GM23338 (cell line): ENCODE measurements at regions not wholly inside any gene's neighbourhood (a gene's known extent, or its start where the extent isn't known, plus 50 kb on each side); places are given as distances from the start of the nearest gene placed in this dataset.

Experiments
- ATAC-seq: fragments of 200-7000 bp; cut with Tn5 transposase; 3 replicates; pipeline ENCODE4 v1.9.1; 2020
- DNase-seq: peaks from one replicate; pipeline ENCODE4 v3.0.0-alpha.2; 2015; ENCODE audit warnings: low spot score
- H2AFZ ChIP-seq: fragments of 200-600 bp; sonication (generic); 2 replicates; pipeline ENCODE4 v1.8.0; 2016; ENCODE audit warnings: antibody characterized with exemption, mild to moderate bottlenecking, moderate library complexity
- H3F3A ChIP-seq: fragments of 200-600 bp; sonication (generic); replicated peaks from 2 replicates; pipeline ENCODE4 v1.8.0; 2017; ENCODE audit warnings: antibody characterized with exemption, mixed run types, low read depth
- H3K27ac ChIP-seq: fragments of 200-600 bp; sonication (generic); 2 replicates; pipeline ENCODE4 v1.6.1; 2016; ENCODE audit warnings: low read depth
- H3K27me3 ChIP-seq: fragments of 200-600 bp; sonication (generic); 2 replicates; pipeline ENCODE4 v1.8.0; 2016; ENCODE audit warnings: mild to moderate bottlenecking, mixed run types, moderate library complexity; ENCODE audit not compliant: insufficient read depth
- H3K36me3 ChIP-seq: fragments of 200-600 bp; sonication (generic); 2 replicates; pipeline ENCODE4 v1.8.0; 2016; ENCODE audit warnings: mild to moderate bottlenecking; ENCODE audit not compliant: insufficient read depth
- H3K4me1 ChIP-seq: fragments of 200-600 bp; sonication (generic); 2 replicates; pipeline ENCODE4 v1.8.0; 2016; ENCODE audit warnings: mild to moderate bottlenecking, moderate library complexity; ENCODE audit not compliant: insufficient read depth
- H3K4me2 ChIP-seq: fragments of 200-600 bp; sonication (generic); 2 replicates; pipeline ENCODE4 v1.7.1; 2017; ENCODE audit warnings: mixed run types
- H3K4me3 ChIP-seq: fragments of 200-600 bp; sonication (generic); 2 replicates; pipeline ENCODE4 v1.6.1; 2016; ENCODE audit warnings: mixed run types
- H3K79me2 ChIP-seq: fragments of 200-600 bp; sonication (generic); replicated peaks from 2 replicates; pipeline ENCODE4 v1.8.0; 2017; ENCODE audit warnings: mild to moderate bottlenecking; ENCODE audit not compliant: insufficient read depth
- H3K9me2 ChIP-seq: fragments of 200-600 bp; sonication (generic); 2 replicates; pipeline ENCODE4 v1.8.0; 2017; ENCODE audit not compliant: insufficient read depth
- H4K20me1 ChIP-seq: fragments of 200-600 bp; sonication (generic); replicated peaks from 2 replicates; pipeline ENCODE4 v1.8.0; 2017; ENCODE audit warnings: mild to moderate bottlenecking; ENCODE audit not compliant: insufficient read depth
- H3K27ac Mint-ChIP-seq: 2 replicates; pipeline ENCODE4 v1.8.0; 2020; ENCODE audit warnings: inconsistent platforms, mild to moderate bottlenecking, moderate library complexity, mixed read lengths
- H3K27me3 Mint-ChIP-seq: 3 replicates; pipeline ENCODE4 v1.8.0; 2022; ENCODE audit warnings: low read depth, mild to moderate bottlenecking, moderate library complexity, mixed read lengths, inconsistent platforms; ENCODE audit not compliant: insufficient read depth, poor library complexity
- H3K36me3 Mint-ChIP-seq: 3 replicates; pipeline ENCODE4 v1.8.0; 2021; ENCODE audit warnings: low read depth, mild to moderate bottlenecking, inconsistent platforms, moderate library complexity, mixed read lengths
- H3K4me1 Mint-ChIP-seq: 3 replicates; pipeline ENCODE4 v1.8.0; 2020; ENCODE audit warnings: mild to moderate bottlenecking, inconsistent platforms, mixed read lengths
- H3K4me3 Mint-ChIP-seq: 3 replicates; pipeline ENCODE4 v1.8.0; 2021; ENCODE audit warnings: moderate library complexity, mild to moderate bottlenecking, inconsistent platforms, mixed read lengths
- H3K9me3 Mint-ChIP-seq: 3 replicates; pipeline ENCODE4 v1.8.0; 2020; ENCODE audit warnings: moderate library complexity, mild to moderate bottlenecking, inconsistent platforms, mixed read lengths
- CREB1 ChIP-seq: fragments of 250-450 bp; sonication (Bioruptor Pico); IDR thresholded peaks from 2 replicates; pipeline ENCODE4 v1.5.0; 2020; ENCODE audit warnings: low read depth, mild to moderate bottlenecking, moderate library complexity
- EZH2 ChIP-seq: fragments of 200-600 bp; sonication (generic); IDR thresholded peaks from one replicate; pipeline ENCODE4 v1.8.0; 2017; ENCODE audit warnings: antibody characterized with exemption, mild to moderate bottlenecking, low read depth; ENCODE audit not compliant: unreplicated experiment
- EZH2phosphoT487 ChIP-seq: fragments of 200-600 bp; sonication (generic); IDR thresholded peaks from one replicate; pipeline ENCODE4 v1.8.1; 2018; ENCODE audit warnings: antibody characterized with exemption; ENCODE audit not compliant: unreplicated experiment
- JUNB ChIP-seq: IDR thresholded peaks from one replicate; pipeline ENCODE4 v1.6.1; 2016; ENCODE audit warnings: antibody characterized with exemption; ENCODE audit not compliant: unreplicated experiment
- NANOG ChIP-seq: IDR thresholded peaks from 2 replicates; pipeline ENCODE4 v1.6.1; 2016; ENCODE audit warnings: antibody characterized with exemption, borderline replicate concordance
- POLR2AphosphoS5 ChIP-seq: IDR thresholded peaks from 2 replicates; pipeline ENCODE4 v1.6.1; 2016; ENCODE audit warnings: antibody characterized with exemption, low read depth
- ZNF114 ChIP-seq: fragments of 250-450 bp; sonication (Bioruptor Pico); IDR thresholded peaks from 2 replicates; pipeline ENCODE4 v1.5.0; 2020; ENCODE audit warnings: mild to moderate bottlenecking, moderate library complexity
- ZNF331 ChIP-seq: fragments of 250-450 bp; sonication (Bioruptor Pico); IDR thresholded peaks from 2 replicates; pipeline ENCODE4 v1.5.0; 2020; ENCODE audit warnings: low read depth, mild to moderate bottlenecking, moderate library complexity
- TF ChIP-seq, protein P1 (sequence below), 2 experiments: fragments of 200-600 bp in 1 of 2; sonication (generic) in 1 of 2; conservative IDR thresholded peaks; 2 replicates each; pipeline versions ENCODE4 v1.5.1 to v1.6.1; 2016 to 2017; ENCODE audit warnings: antibody characterized with exemption in 2 of 2, low read depth in 2 of 2, mild to moderate bottlenecking in 2 of 2, moderate library complexity in 1 of 2
- TF ChIP-seq, protein P2 (sequence below): IDR thresholded peaks from 2 replicates; pipeline ENCODE4 v1.6.1; 2016; ENCODE audit warnings: antibody characterized with exemption

DNA sequence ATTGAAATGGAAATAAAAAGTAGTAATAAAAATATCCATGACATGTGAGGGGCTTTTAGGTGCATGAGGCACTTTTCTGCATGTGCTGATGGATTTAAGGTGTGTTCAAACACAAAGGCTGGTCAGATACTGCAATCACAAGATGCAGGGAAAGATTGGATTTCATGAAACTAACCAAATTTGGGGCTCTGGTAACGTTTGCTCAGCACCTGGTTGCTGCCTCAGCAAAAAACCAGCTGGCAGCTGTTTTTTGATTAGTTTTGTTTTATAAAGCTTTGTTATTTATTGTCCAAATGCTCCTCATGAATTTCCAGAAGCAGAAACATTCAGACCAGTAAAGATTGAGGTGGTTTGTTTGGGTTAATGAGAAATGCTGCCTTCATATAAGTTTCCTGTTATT lies 195.7 kb upstream of the NRG3 start:
- Histone ChIP-seq H3K27me3 (no peaks in the 10 kb centered on the region), H3K4me3 (no peak overlapping the region), H3K79me2 (no peaks in the 10 kb centered on the region), H3K4me2 (no peak overlapping the region), H4K20me1 (no peaks in the 10 kb centered on the region), H3K27ac (no peak overlapping the region), H3K36me3 (no peaks in the 10 kb centered on the region), H3K9me2 (no peaks in the 10 kb centered on the region), H3F3A (no peaks in the 10 kb centered on the region), H2AFZ (peak overlapping the region; percentile 53; the same call in 1 of the 2 replicates), H3K4me1 (no peaks in the 10 kb centered on the region; the same call in 1 of the 2 replicates)
- H3K27ac Mint-ChIP-seq: no peak overlapping the region
- H3K36me3 Mint-ChIP-seq: no peaks in the 10 kb centered on the region
- DNase-seq (no peak), ATAC-seq (no peak)
- H3K4me1 Mint-ChIP-seq: peaks cover 9% of the 10 kb centered on the region
- no peaks in the 10 kb centered on the region for H3K27me3 Mint-ChIP-seq
- peaks cover 5% of the 10 kb centered on the region; the same call in 1 of the 3 replicates for H3K9me3 Mint-ChIP-seq
- TF ChIP-seq, protein P1, sequence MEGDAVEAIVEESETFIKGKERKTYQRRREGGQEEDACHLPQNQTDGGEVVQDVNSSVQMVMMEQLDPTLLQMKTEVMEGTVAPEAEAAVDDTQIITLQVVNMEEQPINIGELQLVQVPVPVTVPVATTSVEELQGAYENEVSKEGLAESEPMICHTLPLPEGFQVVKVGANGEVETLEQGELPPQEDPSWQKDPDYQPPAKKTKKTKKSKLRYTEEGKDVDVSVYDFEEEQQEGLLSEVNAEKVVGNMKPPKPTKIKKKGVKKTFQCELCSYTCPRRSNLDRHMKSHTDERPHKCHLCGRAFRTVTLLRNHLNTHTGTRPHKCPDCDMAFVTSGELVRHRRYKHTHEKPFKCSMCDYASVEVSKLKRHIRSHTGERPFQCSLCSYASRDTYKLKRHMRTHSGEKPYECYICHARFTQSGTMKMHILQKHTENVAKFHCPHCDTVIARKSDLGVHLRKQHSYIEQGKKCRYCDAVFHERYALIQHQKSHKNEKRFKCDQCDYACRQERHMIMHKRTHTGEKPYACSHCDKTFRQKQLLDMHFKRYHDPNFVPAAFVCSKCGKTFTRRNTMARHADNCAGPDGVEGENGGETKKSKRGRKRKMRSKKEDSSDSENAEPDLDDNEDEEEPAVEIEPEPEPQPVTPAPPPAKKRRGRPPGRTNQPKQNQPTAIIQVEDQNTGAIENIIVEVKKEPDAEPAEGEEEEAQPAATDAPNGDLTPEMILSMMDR (conservative IDR thresholded peaks at IDR 0.05; ENCODE audit: low read depth in 2 of 2): no peak
- no peak for TF ChIP-seq ZNF331
- no peak for TF ChIP-seq EZH2
- TF ChIP-seq EZH2phosphoT487: no peak
- H3K4me3 Mint-ChIP-seq: no peak overlapping the region

DNA sequence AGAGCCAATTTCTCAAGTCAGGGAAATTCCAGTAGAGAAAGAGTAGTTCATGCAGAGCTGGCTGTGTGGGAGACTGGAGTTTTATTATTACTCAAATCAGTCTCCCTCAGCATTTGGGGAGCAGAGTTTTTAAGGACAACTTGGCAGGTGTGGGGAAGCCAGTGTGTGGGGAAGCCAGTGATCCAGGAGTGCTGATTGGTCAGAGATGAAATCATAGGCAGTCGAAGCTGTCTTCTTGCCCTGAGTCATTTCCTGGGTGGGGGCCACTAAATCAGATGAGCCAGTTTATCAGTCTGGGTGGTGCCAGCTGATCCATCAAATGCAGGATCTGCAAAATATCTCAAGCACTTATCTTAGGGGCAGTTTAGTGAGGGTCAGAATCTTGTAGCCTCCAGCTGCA lies 194.6 kb upstream of the NRG3 start:
- H3K27me3 Mint-ChIP-seq: no peaks in the 10 kb centered on the region
- H3F3A ChIP-seq: no peaks in the 10 kb centered on the region
- 0 out of 2 replicates have a peak overlapping the region, but pooled peaks have one; percentile 2 for H3K27ac Mint-ChIP-seq
- H3K9me2 ChIP-seq: no peaks in the 10 kb centered on the region
- H3K9me3 Mint-ChIP-seq: peaks cover 5% of the 10 kb centered on the region; the same call in 1 of the 3 replicates
- DNase-seq (no peak), ATAC-seq (no peak)
- H3K36me3 Mint-ChIP-seq: no peaks in the 10 kb centered on the region
- H3K4me1 Mint-ChIP-seq: peaks cover 9% of the 10 kb centered on the region
- H3K79me2 ChIP-seq: no peaks in the 10 kb centered on the region
- no peaks in the 10 kb centered on the region for H3K36me3 ChIP-seq
- no peak overlapping the region for H2AFZ ChIP-seq
- no peak overlapping the region for H3K4me3 ChIP-seq
- no peak overlapping the region for H3K27ac ChIP-seq
- H3K4me1 ChIP-seq: no peaks in the 10 kb centered on the region; the same call in 1 of the 2 replicates
- no peak overlapping the region for H3K4me2 ChIP-seq
- TF ChIP-seq JUNB (no peak), ZNF114 (CRISPR knock-in tag) (no peak), CREB1 (no peak), POLR2AphosphoS5 (no peak), NANOG (no peak)
- TF ChIP-seq, protein P2, sequence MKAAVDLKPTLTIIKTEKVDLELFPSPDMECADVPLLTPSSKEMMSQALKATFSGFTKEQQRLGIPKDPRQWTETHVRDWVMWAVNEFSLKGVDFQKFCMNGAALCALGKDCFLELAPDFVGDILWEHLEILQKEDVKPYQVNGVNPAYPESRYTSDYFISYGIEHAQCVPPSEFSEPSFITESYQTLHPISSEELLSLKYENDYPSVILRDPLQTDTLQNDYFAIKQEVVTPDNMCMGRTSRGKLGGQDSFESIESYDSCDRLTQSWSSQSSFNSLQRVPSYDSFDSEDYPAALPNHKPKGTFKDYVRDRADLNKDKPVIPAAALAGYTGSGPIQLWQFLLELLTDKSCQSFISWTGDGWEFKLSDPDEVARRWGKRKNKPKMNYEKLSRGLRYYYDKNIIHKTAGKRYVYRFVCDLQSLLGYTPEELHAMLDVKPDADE: no peak
- no peaks in the 10 kb centered on the region for H4K20me1 ChIP-seq
- no peaks in the 10 kb centered on the region for H3K27me3 ChIP-seq
- H3K4me3 Mint-ChIP-seq: no peak overlapping the region
